NT2/D1 (cell line): ENCODE measurements at regions not wholly inside any gene's neighbourhood (a gene's known extent, or its start where the extent isn't known, plus 50 kb on each side); places are given as distances from the start of the nearest gene placed in this dataset.

Experiments used
- SUZ12 ChIP-seq: IDR thresholded peaks from 2 replicates; pipeline ENCODE4 v1.6.1; 2011; ENCODE audit not compliant: insufficient read length, insufficient read depth; ENCODE audit errors: extremely low read depth
- YY1 ChIP-seq: IDR thresholded peaks from 2 replicates; pipeline ENCODE4 v1.6.1; 2011; ENCODE audit not compliant: insufficient read length, insufficient read depth
- ZNF274 ChIP-seq: IDR thresholded peaks from 2 replicates; pipeline ENCODE4 v1.6.1; 2011; ENCODE audit warnings: mild to moderate bottlenecking, low read depth, low read length

DNA sequence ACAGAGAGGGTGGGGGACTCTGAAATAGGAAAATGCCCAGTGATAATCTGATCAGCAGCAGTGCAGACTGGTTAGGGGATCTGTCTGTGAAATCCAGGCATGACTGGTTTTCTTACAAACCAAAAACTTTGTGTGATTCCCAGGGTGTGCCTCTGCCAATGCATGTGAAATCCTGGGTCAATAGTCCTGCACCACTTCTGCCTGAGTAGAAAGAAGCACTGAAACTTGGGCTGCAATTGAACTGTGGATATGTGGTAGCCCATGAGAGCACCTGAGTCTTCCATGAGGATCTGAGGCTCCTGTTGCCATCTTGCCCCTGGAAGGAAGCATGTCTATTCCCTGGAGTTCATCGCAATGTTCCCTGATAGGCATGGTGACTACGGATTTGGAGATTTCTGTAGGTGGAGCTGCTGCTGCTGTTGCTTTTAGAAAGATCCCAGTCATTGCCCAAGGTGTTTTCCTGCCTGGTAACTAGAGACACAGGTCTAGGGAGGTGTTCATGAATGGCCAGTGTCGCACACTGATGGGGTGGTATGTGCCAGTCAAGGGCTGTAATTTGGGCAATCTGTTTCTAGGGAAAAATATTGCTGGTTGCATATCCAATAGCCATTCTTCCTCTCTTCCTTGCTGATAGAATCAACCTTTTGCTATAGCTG lies 146.7 kb downstream of the CARTPT start:
- TF ChIP-seq SUZ12: no peak
- TF ChIP-seq YY1: no peak
- TF ChIP-seq ZNF274: no peak
